A549 (cell line): ENCODE measurements at regions not wholly inside any gene's neighbourhood (a gene's known extent, or its start where the extent isn't known, plus 50 kb on each side); places are given as distances from the start of the nearest gene placed in this dataset.

ENCODE experiments used
- MAFK ChIP-seq: fragments of 450-650 bp; IDR thresholded peaks from 2 replicates; pipeline ENCODE4 v1.6.1; 2014; ENCODE audit not compliant: partially characterized antibody
- RAD21 ChIP-seq, 2 experiments: fragments of >200 bp in 1 of 2; sonication (Bioruptor Twin) in 1 of 2; formaldehyde crosslinking in 1 of 2; IDR thresholded peaks in 1 of 2; conservative IDR thresholded peaks in 1 of 2; 2 replicates in 1 of 2; 3 replicates in 1 of 2; pipeline ENCODE4 v1.6.1; 2012 to 2018; ENCODE audit warnings: inconsistent platforms in 1 of 2
- TF ChIP-seq, protein P1 (sequence below): fragments of >200 bp; sonication (Bioruptor Twin); formaldehyde crosslinking; IDR thresholded peaks from 3 replicates; pipeline ENCODE4 v1.5.1; 2016

DNA sequence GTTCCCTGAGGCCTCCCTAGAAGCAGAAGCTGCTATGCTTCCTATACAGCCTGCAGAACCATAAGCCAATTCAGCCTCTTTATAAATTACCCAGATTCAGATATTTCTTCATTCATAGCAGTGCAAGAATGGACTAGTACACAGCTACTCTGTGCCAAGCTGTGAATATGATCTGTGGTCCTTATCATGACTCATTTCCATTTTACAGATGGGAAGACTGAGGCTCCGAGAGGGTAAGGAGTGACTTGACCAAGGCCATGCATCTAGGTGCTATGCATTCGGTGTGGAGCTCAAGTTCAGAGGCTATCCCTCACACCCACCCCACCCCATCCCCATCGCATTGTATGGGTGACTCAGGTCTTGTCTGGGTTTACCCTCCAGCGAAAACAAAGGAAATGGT, 52.3 kb upstream of the DISP3 start:
- TF ChIP-seq RAD21 (conservative IDR thresholded peaks at IDR 0.05 in 1 of 2, IDR thresholded peaks at IDR 0.05 in 1 of 2), result no peak
- TF ChIP-seq MAFK, result no peak
- TF ChIP-seq, protein P1, sequence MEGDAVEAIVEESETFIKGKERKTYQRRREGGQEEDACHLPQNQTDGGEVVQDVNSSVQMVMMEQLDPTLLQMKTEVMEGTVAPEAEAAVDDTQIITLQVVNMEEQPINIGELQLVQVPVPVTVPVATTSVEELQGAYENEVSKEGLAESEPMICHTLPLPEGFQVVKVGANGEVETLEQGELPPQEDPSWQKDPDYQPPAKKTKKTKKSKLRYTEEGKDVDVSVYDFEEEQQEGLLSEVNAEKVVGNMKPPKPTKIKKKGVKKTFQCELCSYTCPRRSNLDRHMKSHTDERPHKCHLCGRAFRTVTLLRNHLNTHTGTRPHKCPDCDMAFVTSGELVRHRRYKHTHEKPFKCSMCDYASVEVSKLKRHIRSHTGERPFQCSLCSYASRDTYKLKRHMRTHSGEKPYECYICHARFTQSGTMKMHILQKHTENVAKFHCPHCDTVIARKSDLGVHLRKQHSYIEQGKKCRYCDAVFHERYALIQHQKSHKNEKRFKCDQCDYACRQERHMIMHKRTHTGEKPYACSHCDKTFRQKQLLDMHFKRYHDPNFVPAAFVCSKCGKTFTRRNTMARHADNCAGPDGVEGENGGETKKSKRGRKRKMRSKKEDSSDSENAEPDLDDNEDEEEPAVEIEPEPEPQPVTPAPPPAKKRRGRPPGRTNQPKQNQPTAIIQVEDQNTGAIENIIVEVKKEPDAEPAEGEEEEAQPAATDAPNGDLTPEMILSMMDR, result no peak
